ENCODE measurements at regions not wholly inside any gene's neighbourhood (a gene's known extent, or its start where the extent isn't known, plus 50 kb on each side); places are given as distances from the start of the nearest gene placed in this dataset.

- TF ChIP-seq CTCF (IDR thresholded peaks at IDR 0.05) = no peak
- no peak for TF ChIP-seq POLR2A (IDR thresholded peaks at IDR 0.05)
These were observed 332.4 kb upstream of the IGF1R start for GRCh38 chr15:98315971-98316370.

Measured in esophagus squamous epithelium (tissue), 4 donors.